AG10803 (cell line): ENCODE measurements at regions not wholly inside any gene's neighbourhood (a gene's known extent, or its start where the extent isn't known, plus 50 kb on each side); places are given as distances from the start of the nearest gene placed in this dataset.

Experiments
- DNase-seq: peaks from one replicate; pipeline ENCODE4 v3.0.0; 2010; ENCODE audit warnings: low read depth
- H3K4me3 ChIP-seq: 2 replicates; pipeline ENCODE4 v1.5.1; 2011; ENCODE audit warnings: mild to moderate bottlenecking, low read length, control low read depth
- TF ChIP-seq, protein P1 (sequence below): conservative IDR thresholded peaks from 2 replicates; pipeline ENCODE4 v1.5.1; 2011; ENCODE audit warnings: mild to moderate bottlenecking, low read length, control low read depth, inconsistent platforms

DNA sequence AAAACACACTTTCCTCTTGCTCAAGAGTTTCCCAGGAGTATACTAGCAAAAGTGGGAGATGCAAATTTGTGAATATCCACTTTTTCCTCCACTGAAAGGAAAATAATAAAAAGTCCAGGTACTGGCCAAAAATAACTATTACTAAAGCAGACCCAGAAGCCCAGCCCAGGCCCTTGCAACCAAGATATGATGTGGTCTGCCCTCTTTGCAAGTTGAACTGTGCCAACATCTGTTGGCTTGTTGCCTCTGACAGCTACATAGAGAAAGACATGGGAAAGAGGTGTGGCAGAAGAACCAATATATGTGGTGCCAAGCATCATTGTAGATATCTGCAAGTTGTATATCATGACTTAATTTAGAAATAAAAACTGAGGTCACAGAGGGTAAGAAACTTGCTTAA, 78.4 kb upstream of the JAG1 start:
- TF ChIP-seq, protein P1, sequence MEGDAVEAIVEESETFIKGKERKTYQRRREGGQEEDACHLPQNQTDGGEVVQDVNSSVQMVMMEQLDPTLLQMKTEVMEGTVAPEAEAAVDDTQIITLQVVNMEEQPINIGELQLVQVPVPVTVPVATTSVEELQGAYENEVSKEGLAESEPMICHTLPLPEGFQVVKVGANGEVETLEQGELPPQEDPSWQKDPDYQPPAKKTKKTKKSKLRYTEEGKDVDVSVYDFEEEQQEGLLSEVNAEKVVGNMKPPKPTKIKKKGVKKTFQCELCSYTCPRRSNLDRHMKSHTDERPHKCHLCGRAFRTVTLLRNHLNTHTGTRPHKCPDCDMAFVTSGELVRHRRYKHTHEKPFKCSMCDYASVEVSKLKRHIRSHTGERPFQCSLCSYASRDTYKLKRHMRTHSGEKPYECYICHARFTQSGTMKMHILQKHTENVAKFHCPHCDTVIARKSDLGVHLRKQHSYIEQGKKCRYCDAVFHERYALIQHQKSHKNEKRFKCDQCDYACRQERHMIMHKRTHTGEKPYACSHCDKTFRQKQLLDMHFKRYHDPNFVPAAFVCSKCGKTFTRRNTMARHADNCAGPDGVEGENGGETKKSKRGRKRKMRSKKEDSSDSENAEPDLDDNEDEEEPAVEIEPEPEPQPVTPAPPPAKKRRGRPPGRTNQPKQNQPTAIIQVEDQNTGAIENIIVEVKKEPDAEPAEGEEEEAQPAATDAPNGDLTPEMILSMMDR, result no peak
- H3K4me3 ChIP-seq, result no peak overlapping the region
- no peak for DNase-seq

DNA sequence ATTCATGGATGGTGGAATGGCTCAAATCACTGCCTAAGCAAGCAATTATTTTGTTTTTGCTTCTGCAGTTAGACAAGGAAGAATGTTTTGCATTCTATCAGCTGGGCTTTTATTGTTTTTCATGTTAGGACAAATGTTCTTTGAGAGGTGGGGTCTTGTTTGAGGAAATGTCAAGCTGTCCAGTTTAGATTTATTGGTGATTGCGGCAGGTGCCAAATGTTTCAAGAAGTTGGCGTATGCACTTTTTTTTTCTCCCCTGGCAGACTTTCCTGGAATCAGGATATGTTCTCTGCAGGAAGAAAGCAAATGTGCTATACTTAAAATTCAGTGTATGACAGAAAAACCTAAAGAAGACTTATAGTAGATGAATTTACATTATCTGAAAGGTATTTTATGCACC, 81.0 kb upstream of the JAG1 start:
- DNase-seq, result no peak
- TF ChIP-seq, protein P1, result no peak
- H3K4me3 ChIP-seq, result no peak overlapping the region

DNA sequence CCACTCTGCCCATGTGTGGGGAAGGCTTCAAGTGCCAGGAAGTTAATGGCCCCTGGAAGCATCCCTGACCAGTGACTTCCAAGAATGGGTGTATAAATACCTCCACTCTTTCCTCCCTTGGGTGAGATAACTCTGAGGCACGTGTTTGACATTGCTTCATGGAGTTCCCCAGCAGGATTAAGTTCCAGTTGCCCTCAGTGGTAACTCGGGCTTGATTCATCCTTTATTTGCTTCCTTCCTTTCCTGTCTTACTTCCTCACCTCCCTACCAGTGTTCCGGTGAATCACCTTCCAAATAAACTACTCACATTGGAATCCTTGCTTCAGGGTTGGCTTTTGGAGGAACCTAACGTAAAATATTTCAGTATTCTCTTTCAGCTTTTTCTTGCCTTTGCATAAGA, 84.6 kb upstream of the JAG1 start:
- TF ChIP-seq, protein P1, result no peak

DNA sequence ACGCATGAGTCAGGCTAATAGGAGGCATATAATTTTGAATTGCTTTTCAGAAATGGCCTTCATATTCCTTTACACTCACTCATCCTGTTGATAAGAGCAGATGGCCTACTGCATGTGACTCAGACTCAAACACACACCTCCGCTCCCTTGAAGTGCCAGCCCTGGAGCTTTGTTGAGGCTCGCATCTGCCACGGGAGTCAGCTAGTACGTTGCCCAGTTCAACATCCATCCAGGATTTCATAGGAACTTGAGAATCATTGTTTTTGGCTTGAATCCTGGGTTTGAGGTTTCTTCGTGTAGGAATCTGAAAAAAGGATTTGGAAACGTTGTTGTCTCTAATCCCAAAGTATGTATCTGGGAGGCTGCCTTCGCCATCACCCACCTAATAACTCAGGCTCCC, 87.4 kb upstream of the JAG1 start:
- no peak for DNase-seq
- TF ChIP-seq, protein P1, result no peak
- H3K4me3 ChIP-seq, result no peak overlapping the region

More for the DNA sequence above, 84.6 kb upstream of the JAG1 start:
- no peak overlapping the region for H3K4me3 ChIP-seq
- no peak for DNase-seq

DNA sequence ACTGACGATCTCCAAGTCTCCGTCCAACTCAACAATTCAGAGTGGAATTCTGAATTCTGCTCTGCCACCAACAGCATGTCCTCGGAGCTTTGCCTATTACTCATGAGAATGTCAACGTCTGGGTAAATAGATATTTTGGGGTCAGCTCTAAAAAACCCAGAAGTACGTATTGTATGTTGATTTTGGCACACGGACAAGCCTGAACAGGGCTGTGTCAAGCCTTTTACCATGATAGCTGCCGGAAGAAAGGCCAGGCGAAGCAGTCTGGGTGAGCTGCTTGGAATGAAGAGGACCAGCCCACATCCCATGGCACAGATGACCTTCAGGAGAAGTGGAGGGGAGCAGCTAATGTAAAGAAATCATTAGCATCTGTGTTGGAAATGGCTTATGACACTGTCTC, 88.0 kb upstream of the JAG1 start:
- TF ChIP-seq, protein P1, result no peak
- DNase-seq, result no peak
- H3K4me3 ChIP-seq, result no peak overlapping the region

DNA sequence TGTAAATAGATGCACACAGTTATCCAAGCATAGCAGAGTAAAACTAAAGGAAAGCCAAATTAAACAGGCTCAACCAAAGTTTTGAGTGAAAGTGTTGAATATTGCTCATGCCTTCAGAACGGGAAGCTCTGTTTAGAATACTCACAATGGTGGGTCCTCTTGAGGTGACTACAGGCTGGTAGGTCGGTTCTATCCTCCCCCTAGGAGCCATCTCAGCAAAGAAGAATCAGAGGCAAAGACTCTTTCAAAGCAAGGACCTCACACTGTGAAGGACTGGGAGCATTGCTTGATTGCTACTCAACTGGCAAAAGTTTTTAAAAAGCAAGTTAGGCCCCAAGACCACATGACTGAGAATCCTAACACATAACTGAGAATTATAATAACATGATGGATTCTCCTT, 88.4 kb upstream of the JAG1 start:
- TF ChIP-seq, protein P1, result no peak
- H3K4me3 ChIP-seq, result no peak overlapping the region
- DNase-seq, result no peak

DNA sequence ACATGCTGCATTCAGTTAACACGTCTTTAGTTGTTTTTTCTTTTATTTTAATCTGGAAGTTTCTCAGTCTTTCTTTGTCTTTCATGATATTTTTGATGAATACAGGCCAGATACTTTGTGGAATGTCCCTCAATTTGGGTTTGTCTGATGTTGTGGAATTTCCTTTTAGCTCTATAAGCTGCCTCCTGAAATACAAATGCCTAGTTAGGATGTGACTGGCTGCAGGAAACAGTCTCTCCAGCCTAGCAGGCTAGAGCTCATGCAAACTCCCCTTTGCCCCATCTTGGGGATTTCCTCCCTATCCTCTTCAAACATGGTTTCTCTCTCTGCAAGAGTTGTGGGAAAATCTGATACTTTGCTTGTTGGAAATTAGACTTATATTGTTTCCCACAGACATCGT, 89.3 kb upstream of the JAG1 start:
- TF ChIP-seq, protein P1, result no peak
- no peak for DNase-seq
- H3K4me3 ChIP-seq, result no peak overlapping the region
